ENCODE measurements at regions not wholly inside any gene's neighbourhood (a gene's known extent, or its start where the extent isn't known, plus 50 kb on each side); places are given as distances from the start of the nearest gene placed in this dataset.

DNA sequence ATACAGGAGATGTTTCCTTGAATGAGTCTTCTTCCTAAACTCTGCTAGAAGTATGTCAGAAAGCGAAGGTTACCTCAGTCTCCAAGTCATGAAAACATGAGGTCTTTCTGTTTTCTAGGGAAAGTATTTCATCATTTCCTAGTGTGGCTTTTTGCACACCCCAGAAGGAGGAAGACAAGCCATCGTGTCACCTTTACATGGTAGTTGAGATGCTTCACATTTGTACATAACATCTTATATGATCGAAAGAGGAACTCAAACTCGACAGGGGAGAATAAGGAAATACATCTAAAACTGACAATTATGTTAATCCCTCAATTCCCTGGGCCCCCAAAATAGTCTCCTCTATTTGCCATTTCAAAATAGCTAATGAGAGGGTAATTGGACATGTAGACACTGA is 214.1 kb upstream of the PLEKHG7 start (continued):
- peak; percentile 44 for TF ChIP-seq ZNF687 (IDR thresholded peaks at IDR 0.05)
- TF ChIP-seq, protein P1, sequence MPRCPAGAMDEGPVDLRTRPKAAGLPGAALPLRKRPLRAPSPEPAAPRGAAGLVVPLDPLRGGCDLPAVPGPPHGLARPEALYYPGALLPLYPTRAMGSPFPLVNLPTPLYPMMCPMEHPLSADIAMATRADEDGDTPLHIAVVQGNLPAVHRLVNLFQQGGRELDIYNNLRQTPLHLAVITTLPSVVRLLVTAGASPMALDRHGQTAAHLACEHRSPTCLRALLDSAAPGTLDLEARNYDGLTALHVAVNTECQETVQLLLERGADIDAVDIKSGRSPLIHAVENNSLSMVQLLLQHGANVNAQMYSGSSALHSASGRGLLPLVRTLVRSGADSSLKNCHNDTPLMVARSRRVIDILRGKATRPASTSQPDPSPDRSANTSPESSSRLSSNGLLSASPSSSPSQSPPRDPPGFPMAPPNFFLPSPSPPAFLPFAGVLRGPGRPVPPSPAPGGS (IDR thresholded peaks at IDR 0.05; ENCODE audit: borderline replicate concordance, insufficient read depth, low read depth, low read length, poor library complexity, severe bottlenecking): no peak
- no peak for TF ChIP-seq HDAC6 (IDR thresholded peaks at IDR 0.05; ENCODE audit: unreplicated experiment)
- 0 out of 2 replicates have a peak, but pooled peaks have one; percentile 11 for TF ChIP-seq EED (IDR thresholded peaks at IDR 0.05; ENCODE audit: low read depth)
- TF ChIP-seq MTA3 (IDR thresholded peaks at IDR 0.05; ENCODE audit: borderline replicate concordance, low read length): 0 out of 2 replicates have a peak, but pooled peaks have one; percentile 26
- no peak for TF ChIP-seq EP300 (IDR thresholded peaks at IDR 0.05; ENCODE audit: borderline replicate concordance in 1 of 2, control insufficient read depth in 1 of 2, low read depth in 2 of 2, low read length in 2 of 2)
- TF ChIP-seq GATAD2B (conservative IDR thresholded peaks at IDR 0.05; ENCODE audit: low read depth): no peak
- no peak for TF ChIP-seq POLR2AphosphoS5 (IDR thresholded peaks at IDR 0.05; ENCODE audit: low read length)
- TF ChIP-seq, protein P2, sequence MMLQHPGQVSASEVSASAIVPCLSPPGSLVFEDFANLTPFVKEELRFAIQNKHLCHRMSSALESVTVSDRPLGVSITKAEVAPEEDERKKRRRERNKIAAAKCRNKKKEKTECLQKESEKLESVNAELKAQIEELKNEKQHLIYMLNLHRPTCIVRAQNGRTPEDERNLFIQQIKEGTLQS (IDR thresholded peaks at IDR 0.05; ENCODE audit: borderline replicate concordance, extremely low read depth, low read depth, low read length): no peak
- no peak for TF ChIP-seq JUND (IDR thresholded peaks at IDR 0.05; ENCODE audit: low read depth, low read length)
- TF ChIP-seq PAX8 (IDR thresholded peaks at IDR 0.05): no peak
- TF ChIP-seq DPF2 (IDR thresholded peaks at IDR 0.05): no peak
- no peak for TF ChIP-seq CHD4 (IDR thresholded peaks at IDR 0.05)
- no peak for TF ChIP-seq SIN3A (IDR thresholded peaks at IDR 0.05; ENCODE audit: low read depth, low read length)
- no peak for TF ChIP-seq HDAC2 (IDR thresholded peaks at IDR 0.05)
- no peak for TF ChIP-seq NFYA (IDR thresholded peaks at IDR 0.05; ENCODE audit: borderline replicate concordance, low read depth, low read length)
- no peak for TF ChIP-seq CUX1 (IDR thresholded peaks at IDR 0.05; ENCODE audit: insufficient replicate concordance, low read depth, low read length)
- TF ChIP-seq, protein P3, sequence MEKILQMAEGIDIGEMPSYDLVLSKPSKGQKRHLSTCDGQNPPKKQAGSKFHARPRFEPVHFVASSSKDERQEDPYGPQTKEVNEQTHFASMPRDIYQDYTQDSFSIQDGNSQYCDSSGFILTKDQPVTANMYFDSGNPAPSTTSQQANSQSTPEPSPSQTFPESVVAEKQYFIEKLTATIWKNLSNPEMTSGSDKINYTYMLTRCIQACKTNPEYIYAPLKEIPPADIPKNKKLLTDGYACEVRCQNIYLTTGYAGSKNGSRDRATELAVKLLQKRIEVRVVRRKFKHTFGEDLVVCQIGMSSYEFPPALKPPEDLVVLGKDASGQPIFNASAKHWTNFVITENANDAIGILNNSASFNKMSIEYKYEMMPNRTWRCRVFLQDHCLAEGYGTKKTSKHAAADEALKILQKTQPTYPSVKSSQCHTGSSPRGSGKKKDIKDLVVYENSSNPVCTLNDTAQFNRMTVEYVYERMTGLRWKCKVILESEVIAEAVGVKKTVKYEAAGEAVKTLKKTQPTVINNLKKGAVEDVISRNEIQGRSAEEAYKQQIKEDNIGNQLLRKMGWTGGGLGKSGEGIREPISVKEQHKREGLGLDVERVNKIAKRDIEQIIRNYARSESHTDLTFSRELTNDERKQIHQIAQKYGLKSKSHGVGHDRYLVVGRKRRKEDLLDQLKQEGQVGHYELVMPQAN (conservative IDR thresholded peaks at IDR 0.05): no peak

All from GM12878 (cell line).